CD4-positive, alpha-beta T cell treated with Interleukin-4 for 4 hours (primary cell): ENCODE measurements at regions not wholly inside any gene's neighbourhood (a gene's known extent, or its start where the extent isn't known, plus 50 kb on each side); places are given as distances from the start of the nearest gene placed in this dataset.

Experiments
- DNase-seq: peaks from one replicate; pipeline ENCODE4 v3.0.0-alpha.2; 2020

GRCh38 chr20:60486937-60487336, 528.7 kb downstream of the CDH26 start:
- DNase-seq, result no peak

DNA sequence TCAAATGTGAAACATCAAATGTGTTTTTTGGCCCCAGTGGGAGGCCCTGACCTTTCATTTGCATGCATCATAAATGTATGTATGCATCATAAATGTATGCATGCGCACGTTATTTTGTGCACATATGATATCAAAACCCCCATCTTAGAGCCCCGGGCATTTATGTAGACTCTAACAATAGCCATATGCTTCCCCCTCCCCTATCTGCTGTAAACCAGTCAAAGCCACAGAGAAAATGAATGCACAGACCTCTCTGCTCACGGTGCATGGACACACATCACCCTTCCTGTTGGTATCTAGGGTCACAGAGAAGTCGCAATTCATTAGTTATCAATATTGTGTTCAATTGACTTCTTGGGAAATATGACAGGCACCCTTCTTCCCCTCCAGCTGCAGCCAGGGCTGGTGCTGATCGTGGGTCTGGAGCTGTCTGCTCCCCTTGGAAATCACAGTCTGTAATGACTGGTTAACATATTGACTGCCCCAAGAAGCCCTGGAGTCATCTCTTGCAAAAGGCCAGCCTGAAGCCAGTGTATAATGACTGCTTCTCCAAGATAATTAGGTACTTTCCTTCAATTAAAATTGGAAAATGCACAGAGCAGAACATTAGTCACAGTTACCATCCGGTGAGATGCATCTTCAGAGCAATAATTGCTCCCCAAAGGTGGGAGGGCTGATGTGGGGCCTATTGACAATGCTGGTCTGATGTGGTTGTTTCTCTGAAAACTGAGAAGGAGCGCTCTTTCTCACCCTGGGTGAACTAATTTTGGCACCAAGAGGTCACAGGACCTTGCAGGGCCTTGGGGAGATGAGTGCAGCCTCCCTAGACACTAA, 532.2 kb downstream of the CDH26 start:
- no peak for DNase-seq

DNA sequence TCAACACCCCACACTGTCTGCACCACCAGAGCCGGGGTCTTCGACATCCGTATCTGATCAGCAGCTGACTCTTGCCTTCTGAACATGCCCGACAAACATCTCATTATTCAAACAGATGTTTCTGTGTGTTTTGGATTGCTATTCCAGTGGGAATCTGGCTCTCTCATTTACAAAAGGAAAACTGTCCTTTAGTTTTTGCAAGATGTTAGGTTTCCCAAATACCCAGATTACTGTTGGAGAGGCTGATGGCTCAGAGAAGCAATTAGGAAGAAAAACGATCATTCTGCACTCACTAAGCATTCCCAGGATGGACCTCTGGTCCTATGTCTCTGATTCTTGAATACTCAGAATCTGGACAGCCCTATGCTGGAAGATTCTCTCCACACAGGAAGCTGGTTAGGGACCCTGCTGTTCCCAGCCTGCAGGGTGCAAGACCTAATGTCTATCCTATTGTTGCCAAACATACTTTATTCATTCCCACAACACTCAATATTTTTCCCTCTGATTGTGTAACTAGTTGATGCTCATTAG, 532.9 kb downstream of the CDH26 start:
- no peak for DNase-seq

- no peak for DNase-seq
These were observed 536.3 kb downstream of the CDH26 start for GRCh38 chr20:60494476-60494875.

- no peak for DNase-seq
These were observed 539.2 kb downstream of the CDH26 start for GRCh38 chr20:60497298-60498035.

GRCh38 chr20:60500038-60500701, 541.9 kb downstream of the CDH26 start:
- no peak for DNase-seq

DNA sequence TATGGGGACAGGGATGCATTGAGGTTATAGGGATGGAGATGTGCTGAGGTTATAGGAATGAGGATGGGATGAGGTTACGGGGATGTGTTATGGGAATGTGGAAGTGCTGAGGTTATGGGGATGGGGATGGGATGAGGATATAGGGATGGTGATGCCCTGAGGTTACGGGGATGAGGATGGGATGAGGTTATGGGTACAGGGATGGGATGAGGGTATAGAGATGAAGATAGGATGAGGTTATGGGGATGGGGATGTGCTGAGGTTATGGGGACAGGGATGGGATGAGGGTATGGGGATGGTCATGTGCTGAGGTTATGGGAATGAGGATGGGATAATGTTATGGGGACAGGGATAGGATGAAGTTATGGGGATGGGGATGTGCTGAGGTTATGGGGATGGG, 542.8 kb downstream of the CDH26 start:
- no peak for DNase-seq

DNA sequence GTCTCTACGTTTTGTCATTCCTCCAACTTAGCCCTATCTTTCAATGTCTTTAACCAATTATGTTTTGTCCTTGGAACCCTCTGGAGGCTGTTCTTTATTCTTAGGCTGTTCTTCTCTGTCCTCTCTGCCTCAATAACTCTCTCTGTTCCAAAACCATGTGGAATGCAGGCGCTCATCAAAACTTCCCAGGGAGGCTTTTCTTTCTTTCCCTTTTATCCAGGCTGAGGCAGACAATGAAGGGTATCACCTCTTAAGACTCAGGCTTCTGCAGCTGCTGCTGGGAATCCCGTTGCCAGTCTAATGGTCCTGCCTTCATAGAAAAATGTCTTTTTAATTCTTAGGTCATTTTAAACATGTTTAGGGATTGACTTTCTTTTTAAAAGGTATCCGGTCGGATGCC, 544.7 kb downstream of the CDH26 start:
- no peak for DNase-seq

GRCh38 chr20:60505423-60505822, 547.2 kb downstream of the CDH26 start:
- DNase-seq, result no peak

DNA sequence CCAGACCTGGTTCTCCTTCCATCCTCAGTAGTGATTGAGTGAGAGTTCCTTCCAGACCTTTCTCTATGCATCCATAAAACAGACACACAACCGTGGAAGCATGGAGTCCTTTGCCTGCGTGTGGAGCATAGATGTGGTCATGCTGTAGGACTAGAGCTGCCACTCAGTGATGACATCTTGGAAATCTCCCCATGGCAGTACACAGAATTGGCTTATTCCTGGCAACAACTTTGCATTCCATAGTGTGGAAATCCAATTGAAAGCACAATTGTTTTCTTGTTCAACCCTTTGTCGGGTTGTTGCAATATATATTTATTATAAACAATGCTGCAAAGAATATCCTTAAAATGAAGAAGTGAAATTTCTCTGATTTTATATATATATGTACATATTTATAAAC, 547.8 kb downstream of the CDH26 start:
- DNase-seq, result no peak

DNA sequence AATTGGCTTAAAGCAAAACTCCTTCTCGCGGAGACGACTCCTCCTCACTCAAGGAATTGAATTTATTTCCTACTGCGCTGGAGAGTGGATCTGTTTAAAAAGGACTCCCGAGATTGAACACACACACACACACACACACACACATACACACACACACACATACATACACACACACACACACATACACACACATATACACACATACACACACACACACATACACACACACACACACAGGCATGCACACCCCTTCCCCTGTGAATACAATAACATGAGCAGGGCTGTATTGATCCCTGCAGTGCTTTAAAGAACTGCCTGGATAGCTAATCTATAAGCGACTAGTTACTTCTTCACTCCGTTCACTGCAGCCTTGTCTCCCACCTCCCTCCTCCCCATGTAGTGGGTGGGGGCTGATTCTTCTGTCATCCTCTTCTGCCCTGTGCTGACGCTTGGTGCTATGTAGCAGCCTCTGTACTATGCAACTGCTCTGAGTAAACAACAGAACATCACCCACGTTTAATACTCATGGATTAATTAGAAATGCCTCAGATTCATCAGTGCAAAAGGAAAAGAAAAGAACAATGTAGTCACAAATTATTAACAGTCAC, 549.0 kb downstream of the CDH26 start:
- DNase-seq, result no peak

GRCh38 chr20:60509407-60509806, 551.2 kb downstream of the CDH26 start:
- DNase-seq, result no peak

- DNase-seq, result no peak
These were observed 552.1 kb downstream of the CDH26 start for GRCh38 chr20:60510356-60510755.

DNA sequence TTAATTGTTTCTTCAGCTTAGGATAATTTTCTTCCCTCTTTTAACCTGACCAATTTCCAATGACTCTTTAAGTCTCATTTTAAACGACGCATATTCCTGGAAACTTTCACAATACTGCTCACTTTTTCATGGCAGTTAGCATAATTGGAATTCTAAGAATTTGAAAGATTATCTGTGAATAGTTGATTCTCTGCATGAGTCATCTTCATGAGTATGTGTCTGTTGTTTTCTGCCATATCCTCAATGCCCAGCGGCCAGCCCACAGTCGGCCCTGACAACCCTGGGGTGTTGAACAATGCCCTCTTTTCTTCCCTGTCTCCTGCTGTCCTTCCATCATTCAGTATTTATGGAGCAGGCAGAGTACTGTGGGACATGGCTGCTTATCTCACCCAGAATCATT, 554.2 kb downstream of the CDH26 start:
- no peak for DNase-seq

- DNase-seq, result no peak
These were observed 554.9 kb downstream of the CDH26 start for GRCh38 chr20:60513141-60513540.

DNA sequence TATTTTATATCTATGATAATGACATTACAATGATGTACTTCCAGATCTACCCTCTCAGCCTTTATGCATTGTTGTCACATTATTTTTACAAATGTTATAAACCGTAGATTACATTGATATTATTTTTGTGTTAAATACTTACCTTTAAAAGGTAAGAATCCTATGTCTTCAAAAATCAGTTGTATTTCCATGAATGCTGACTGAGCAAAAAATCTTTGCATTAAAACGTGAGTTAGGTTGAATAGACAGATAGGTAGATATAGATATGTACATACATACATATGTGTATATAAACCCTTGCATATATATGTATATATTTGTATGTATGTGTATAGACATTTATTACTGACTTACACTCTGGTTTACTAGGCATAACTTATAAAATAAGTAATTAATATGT, 558.2 kb downstream of the CDH26 start:
- DNase-seq, result no peak

- DNase-seq, result no peak
These were observed 559.8 kb downstream of the CDH26 start for GRCh38 chr20:60518022-60518421.

DNA sequence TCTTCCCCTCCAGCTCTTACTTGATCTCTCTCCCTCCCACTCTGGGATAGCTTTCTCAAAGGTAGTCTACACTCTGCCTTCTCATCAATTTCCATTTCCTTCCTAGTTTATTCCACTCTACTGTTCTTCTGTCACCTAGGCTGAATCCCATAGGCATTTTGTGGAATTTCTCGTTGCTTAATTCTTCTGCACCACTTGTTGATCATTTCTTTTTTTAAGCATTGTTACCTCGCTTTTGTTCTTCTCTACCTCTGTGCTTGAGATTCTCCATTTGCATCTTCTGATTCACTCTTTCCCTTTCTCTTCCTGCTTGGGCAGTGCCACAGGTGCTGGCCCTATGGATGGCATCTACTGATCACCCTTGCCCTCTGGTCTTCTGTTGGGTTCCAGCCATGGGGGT, 567.2 kb downstream of the CDH26 start:
- DNase-seq, result no peak

- DNase-seq, result no peak
These were observed 569.4 kb downstream of the CDH26 start for GRCh38 chr20:60527656-60528055.

GRCh38 chr20:60528141-60528540, 569.9 kb downstream of the CDH26 start:
- DNase-seq, result no peak

GRCh38 chr20:60529149-60529548, 570.9 kb downstream of the CDH26 start:
- DNase-seq, result no peak

DNA sequence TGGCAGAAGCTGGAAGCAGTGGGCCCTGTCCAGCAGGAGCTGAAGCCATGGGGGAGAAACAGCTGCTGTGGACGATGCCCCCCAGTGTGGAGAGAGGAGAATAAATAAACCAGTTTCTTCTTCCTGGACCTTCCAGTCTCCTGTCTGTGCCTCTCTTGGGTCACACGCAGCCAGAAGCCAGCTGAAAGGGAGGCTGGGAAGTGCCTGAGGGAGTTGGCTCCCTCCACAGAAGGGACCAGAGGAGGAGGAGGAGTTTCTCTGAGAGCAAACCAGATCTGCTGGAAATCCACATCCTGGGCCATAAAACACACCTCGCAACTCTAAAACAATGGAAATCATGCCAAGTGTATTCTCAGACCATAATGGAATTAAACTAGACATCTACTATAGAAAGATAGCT, 577.0 kb downstream of the CDH26 start:
- no peak for DNase-seq

DNA sequence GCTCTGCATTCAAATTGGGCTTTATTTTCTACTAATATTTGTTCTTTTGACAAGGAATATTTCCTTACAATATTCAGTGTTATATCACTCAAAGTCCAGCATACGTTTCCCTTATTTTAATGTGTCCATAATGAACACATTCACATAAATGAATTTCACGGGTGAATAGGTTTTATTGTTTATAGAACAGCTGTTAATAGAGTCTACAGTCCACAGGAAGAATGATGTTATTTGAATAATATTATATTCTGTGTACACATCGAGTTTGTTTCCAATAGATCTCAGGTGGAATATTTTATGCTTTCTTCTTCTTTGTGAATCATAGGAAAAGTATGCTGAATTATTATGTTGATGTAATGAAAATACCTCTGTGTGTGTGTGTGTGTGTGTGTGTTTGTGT, 582.4 kb downstream of the CDH26 start:
- DNase-seq, result no peak
